LNCaP clone FGC (cell line): ENCODE measurements at regions not wholly inside any gene's neighbourhood (a gene's known extent, or its start where the extent isn't known, plus 50 kb on each side); places are given as distances from the start of the nearest gene placed in this dataset.

Experiments used
- DNase-seq: peaks from one replicate; pipeline ENCODE4 v3.0.0-alpha.2; 2011; ENCODE audit warnings: low read depth
- H3K4me3 ChIP-seq: 2 replicates; pipeline ENCODE4 v1.5.1; 2011; ENCODE audit warnings: mild to moderate bottlenecking, low read depth, low read length, control low read depth
- TF ChIP-seq, protein P1 (sequence below): IDR thresholded peaks from 2 replicates; pipeline ENCODE4 v1.5.1; 2012; ENCODE audit warnings: mild to moderate bottlenecking; ENCODE audit not compliant: control insufficient read depth, insufficient read depth; ENCODE audit errors: extremely low read depth

DNA sequence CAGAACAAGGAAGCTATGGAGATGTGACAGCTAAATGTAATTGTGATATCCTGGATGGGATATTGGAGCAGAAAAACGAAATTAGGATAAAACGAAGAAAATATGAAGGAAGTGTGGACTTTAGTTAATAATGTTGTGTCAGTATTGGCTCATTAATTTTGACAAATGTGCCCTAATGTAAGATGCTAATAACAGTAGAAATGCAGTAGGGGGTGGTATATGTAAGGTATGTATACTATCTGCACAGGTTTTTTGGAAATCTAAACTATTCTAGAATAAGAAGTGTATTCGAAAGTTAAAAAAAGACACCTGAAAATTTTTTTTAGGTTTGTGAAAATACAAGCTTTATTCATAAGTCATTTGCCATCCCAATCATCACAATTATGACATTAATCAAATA lies 421.4 kb upstream of the B3GALT2 start:
- H3K4me3 ChIP-seq, result no peak overlapping the region
- TF ChIP-seq, protein P1, sequence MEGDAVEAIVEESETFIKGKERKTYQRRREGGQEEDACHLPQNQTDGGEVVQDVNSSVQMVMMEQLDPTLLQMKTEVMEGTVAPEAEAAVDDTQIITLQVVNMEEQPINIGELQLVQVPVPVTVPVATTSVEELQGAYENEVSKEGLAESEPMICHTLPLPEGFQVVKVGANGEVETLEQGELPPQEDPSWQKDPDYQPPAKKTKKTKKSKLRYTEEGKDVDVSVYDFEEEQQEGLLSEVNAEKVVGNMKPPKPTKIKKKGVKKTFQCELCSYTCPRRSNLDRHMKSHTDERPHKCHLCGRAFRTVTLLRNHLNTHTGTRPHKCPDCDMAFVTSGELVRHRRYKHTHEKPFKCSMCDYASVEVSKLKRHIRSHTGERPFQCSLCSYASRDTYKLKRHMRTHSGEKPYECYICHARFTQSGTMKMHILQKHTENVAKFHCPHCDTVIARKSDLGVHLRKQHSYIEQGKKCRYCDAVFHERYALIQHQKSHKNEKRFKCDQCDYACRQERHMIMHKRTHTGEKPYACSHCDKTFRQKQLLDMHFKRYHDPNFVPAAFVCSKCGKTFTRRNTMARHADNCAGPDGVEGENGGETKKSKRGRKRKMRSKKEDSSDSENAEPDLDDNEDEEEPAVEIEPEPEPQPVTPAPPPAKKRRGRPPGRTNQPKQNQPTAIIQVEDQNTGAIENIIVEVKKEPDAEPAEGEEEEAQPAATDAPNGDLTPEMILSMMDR, result no peak
- no peak for DNase-seq

DNA sequence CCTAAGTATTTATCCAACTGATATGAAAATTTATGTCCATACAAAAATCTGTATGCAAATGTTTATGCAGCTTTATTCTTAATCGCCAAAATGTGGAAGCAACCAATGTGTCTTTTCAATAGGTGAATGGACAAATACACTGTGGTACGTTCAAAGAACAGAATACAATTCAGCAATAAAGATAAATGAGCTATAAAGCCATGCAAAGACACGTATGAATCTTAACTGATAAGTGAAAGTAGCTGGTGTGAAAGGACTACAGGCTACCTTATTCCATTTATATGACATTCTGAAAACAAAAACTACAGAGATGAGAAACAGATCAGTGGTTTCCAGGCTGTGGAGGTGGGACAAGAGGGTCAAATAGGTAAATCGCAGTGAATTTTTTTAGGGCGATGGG lies 419.6 kb upstream of the B3GALT2 start:
- no peak overlapping the region for H3K4me3 ChIP-seq
- no peak for DNase-seq
- TF ChIP-seq, protein P1, result no peak

DNA sequence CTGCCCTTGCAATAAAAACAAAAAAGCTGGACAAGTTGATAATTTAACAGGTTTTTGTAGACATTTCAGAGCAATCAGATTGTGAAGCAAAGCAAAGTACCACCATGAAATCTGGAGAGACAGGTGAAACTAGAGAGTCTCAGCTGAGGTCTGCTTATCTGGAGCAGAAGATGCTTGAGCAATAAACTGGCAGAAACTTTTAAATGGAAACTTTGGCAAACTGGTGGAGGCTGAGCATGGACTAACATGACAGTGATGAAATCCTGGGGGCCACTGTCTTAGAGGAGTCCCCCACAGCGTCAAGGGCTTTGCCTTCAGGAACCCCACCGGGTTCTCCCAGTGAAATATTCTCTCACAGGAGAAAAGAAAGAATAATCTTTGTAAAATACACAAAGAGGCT lies 416.3 kb upstream of the B3GALT2 start:
- no peak for DNase-seq
- H3K4me3 ChIP-seq, result no peak overlapping the region
- TF ChIP-seq, protein P1, result no peak

DNA sequence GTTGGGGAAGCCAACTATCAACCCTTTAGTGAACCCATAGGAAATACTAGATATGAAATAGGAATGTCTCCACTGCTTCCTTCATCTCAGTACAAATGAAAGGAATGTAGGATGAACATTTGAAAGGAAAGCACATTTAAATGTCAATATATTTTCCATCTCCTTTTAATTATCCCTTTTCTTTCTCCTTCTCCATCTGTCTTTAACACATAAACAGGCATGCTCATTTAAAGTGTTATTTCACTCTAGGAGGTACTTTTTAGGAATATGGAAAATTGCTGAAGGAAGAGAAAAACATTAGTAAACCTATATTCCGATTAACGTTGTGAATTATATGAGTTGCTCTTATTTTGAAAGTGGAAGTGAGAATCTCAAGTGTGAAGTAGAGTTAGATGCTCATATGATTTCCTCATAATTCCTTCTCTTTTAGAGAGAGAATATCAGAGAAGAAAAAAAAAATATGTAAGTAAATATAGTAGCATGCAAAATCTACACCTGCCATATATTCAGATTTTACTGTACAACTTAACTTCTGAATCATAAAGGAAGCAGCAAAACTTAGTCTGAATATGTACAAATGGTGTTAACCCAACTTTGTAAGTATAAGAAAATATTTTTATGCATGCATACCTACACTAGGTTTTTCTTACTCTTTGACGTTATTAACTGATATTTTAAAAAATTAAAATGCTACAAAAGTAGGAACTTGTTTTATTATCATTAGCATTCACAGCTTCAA lies 406.9 kb upstream of the B3GALT2 start:
- no peak for DNase-seq
- TF ChIP-seq, protein P1, result no peak
- no peak overlapping the region for H3K4me3 ChIP-seq

DNA sequence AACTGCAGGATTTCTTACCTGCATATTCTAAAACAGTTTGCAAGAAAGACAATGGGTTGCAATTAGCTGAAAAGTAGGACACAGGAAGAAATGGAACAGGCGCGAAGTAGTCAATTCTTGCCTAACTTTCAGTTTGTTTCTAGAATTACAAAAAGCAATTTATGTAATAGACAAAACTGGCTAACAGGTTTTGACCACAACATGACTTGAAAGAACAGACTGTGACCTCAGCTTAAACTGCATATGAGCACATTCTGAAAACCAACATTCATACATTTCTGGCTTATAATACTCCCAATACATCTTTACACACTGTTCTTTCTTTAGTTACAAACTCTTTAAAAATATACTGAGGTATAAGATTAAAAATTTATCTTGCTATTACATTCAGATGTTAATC lies 405.9 kb upstream of the B3GALT2 start:
- no peak overlapping the region for H3K4me3 ChIP-seq
- TF ChIP-seq, protein P1, result no peak
- DNase-seq, result no peak

DNA sequence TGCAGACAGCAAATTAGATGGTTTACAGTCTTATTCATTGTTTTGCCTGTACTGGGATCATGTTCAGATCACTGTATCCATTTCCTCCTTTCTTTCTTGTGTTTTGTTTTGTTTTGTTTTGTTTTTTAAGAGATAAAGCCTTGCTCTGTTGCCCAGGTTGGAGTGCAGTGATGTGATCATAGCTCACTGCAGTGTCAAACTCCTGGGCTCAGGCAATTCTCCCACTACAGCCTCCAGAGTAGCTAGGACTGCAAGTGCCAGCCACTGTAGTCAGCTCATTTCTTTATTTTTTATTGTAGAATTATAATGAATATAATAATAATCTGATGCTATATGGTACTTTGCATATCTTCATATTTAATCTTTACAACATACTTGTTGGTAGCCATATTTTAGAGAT lies 403.7 kb upstream of the B3GALT2 start:
- TF ChIP-seq, protein P1, result no peak
- no peak for DNase-seq
- H3K4me3 ChIP-seq, result no peak overlapping the region

DNA sequence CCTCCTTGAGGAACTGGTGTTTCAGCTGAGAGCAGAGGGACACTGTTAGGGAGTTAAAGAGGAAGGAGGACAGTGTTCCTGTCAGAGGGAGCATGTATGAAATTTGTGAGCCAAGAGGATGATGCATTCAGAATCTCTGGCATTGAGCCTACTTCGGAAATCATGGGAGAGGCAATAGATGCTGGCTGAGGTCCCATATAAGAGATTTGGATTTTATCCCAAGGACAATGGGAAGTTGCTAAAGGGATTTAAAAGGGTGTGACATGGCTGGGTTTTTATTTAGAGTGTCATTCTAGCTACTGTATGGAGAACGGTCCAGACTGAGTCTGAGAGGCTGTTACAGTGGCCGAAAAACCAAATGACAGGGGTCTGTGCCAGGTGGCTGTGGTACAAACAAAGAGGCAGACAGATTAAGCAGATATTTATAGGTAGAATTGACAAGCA lies 403.2 kb upstream of the B3GALT2 start:
- DNase-seq, result no peak
- no peak overlapping the region for H3K4me3 ChIP-seq
- TF ChIP-seq, protein P1, result no peak
